HG02623 (cell line): ENCODE measurements at regions not wholly inside any gene's neighbourhood (a gene's known extent, or its start where the extent isn't known, plus 50 kb on each side); places are given as distances from the start of the nearest gene placed in this dataset.
"Not testable (repeated sequence)": the region's sequence is repeated elsewhere in the genome, so short reads cannot be mapped to it uniquely, and the experiment has no call there.

Experiments used
- ATAC-seq: cut with Tn5 transposase; IDR thresholded peaks from one replicate; pipeline ENCODE4 v1.9.1; 2021; ENCODE audit warnings: moderate library complexity; ENCODE audit not compliant: unreplicated experiment

GRCh38 chr4:117135634-117136354 is 50.4 kb upstream of the TRAM1L1 start:
- no peak for ATAC-seq

GRCh38 chr4:117137145-117137544 is 51.8 kb upstream of the TRAM1L1 start:
- peak; percentile 34 for ATAC-seq

- not testable (repeated sequence) for ATAC-seq
These were observed 53.4 kb upstream of the TRAM1L1 start for GRCh38 chr4:117138732-117139131.

- ATAC-seq, result no peak
These were observed 68.9 kb upstream of the TRAM1L1 start for GRCh38 chr4:117154251-117154650.

GRCh38 chr4:117156806-117157205 is 71.4 kb upstream of the TRAM1L1 start:
- ATAC-seq, result no peak

GRCh38 chr4:117157360-117157759 is 72.0 kb upstream of the TRAM1L1 start:
- ATAC-seq, result no peak

GRCh38 chr4:117162976-117163375 is 77.6 kb upstream of the TRAM1L1 start:
- ATAC-seq, result no peak

GRCh38 chr4:117164338-117164737 is 79.0 kb upstream of the TRAM1L1 start:
- no peak for ATAC-seq

- ATAC-seq, result not testable (repeated sequence)
These were observed 90.0 kb upstream of the TRAM1L1 start for GRCh38 chr4:117175369-117175768.

- ATAC-seq, result no peak
These were observed 117.9 kb upstream of the TRAM1L1 start for GRCh38 chr4:117203231-117203630.

GRCh38 chr4:117210551-117210950 is 125.2 kb upstream of the TRAM1L1 start:
- no peak for ATAC-seq

- no peak for ATAC-seq
These were observed 138.9 kb upstream of the TRAM1L1 start for GRCh38 chr4:117224256-117224655.

- no peak for ATAC-seq
These were observed 140.1 kb upstream of the TRAM1L1 start for GRCh38 chr4:117225471-117225870.

- no peak for ATAC-seq
These were observed 142.5 kb upstream of the TRAM1L1 start for GRCh38 chr4:117227925-117228324.

- no peak for ATAC-seq
These were observed 154.1 kb upstream of the TRAM1L1 start for GRCh38 chr4:117239434-117239833.

- ATAC-seq, result peak; percentile 95
These were observed 164.0 kb upstream of the TRAM1L1 start for GRCh38 chr4:117249333-117249732.

- ATAC-seq, result no peak
These were observed 178.7 kb upstream of the TRAM1L1 start for GRCh38 chr4:117264072-117264471.

- ATAC-seq, result no peak
These were observed 181.9 kb upstream of the TRAM1L1 start for GRCh38 chr4:117267317-117267716.

- ATAC-seq, result no peak
These were observed 199.4 kb upstream of the TRAM1L1 start for GRCh38 chr4:117284736-117285135.

- ATAC-seq, result no peak
These were observed 208.4 kb upstream of the TRAM1L1 start for GRCh38 chr4:117293784-117294183.

- no peak for ATAC-seq
These were observed 216.8 kb upstream of the TRAM1L1 start for GRCh38 chr4:117302226-117302625.

- ATAC-seq, result no peak
These were observed 225.8 kb upstream of the TRAM1L1 start for GRCh38 chr4:117311215-117311614.

- no peak for ATAC-seq
These were observed 226.6 kb upstream of the TRAM1L1 start for GRCh38 chr4:117311989-117312388.
